Spleen (tissue), 7 donors: ENCODE measurements at regions not wholly inside any gene's neighbourhood (a gene's known extent, or its start where the extent isn't known, plus 50 kb on each side); places are given as distances from the start of the nearest gene placed in this dataset.

Source experiments
- POLR2A ChIP-seq, 3 donors: fragments of 450-650 bp; IDR thresholded peaks; one replicate each; pipeline ENCODE4 v1.5.1; 2017; ENCODE audit warnings: antibody characterized with exemption in 3 of 3, mild to moderate bottlenecking in 1 of 3
- TF ChIP-seq, protein P1 (sequence below), 11 experiments: fragments of 200-600 bp in 7 of 11; fragments of 450-650 bp in 4 of 11; sonication (generic) in 4 of 11; IDR thresholded peaks in 8 of 11; conservative IDR thresholded peaks in 3 of 11; 1 replicate in 7 of 11; 2 replicates in 4 of 11; pipeline versions ENCODE4 v1.4.0 to v1.8.0; 2016 to 2021; ENCODE audit warnings: antibody characterized with exemption in 11 of 11, inconsistent platforms in 4 of 11, mild to moderate bottlenecking in 1 of 11
- donor health status: DM: no; HTN: no; CAD: no; lungs with moderate emphysema.
- donor health status: DM: no; HTN: no; CAD: no.
- donor health status: DM: no; HTN: no; CAD: no.

GRCh38 chr3:95327478-95327877 lies 1264.6 kb downstream of the NSUN3 start:
- TF ChIP-seq, protein P1, sequence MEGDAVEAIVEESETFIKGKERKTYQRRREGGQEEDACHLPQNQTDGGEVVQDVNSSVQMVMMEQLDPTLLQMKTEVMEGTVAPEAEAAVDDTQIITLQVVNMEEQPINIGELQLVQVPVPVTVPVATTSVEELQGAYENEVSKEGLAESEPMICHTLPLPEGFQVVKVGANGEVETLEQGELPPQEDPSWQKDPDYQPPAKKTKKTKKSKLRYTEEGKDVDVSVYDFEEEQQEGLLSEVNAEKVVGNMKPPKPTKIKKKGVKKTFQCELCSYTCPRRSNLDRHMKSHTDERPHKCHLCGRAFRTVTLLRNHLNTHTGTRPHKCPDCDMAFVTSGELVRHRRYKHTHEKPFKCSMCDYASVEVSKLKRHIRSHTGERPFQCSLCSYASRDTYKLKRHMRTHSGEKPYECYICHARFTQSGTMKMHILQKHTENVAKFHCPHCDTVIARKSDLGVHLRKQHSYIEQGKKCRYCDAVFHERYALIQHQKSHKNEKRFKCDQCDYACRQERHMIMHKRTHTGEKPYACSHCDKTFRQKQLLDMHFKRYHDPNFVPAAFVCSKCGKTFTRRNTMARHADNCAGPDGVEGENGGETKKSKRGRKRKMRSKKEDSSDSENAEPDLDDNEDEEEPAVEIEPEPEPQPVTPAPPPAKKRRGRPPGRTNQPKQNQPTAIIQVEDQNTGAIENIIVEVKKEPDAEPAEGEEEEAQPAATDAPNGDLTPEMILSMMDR (IDR thresholded peaks at IDR 0.05 in 8 of 11, conservative IDR thresholded peaks at IDR 0.05 in 3 of 11) = no peak
- no peak for TF ChIP-seq POLR2A (IDR thresholded peaks at IDR 0.05)
